Renal cortical epithelial cell (primary cell): ENCODE measurements at regions not wholly inside any gene's neighbourhood (a gene's known extent, or its start where the extent isn't known, plus 50 kb on each side); places are given as distances from the start of the nearest gene placed in this dataset.
A peak's percentile ranks its signal among the peaks of the same experiment; 100 is the strongest.

Experiments
- DNase-seq: peaks from one replicate; pipeline ENCODE4 v3.0.0-alpha.2; 2011; ENCODE audit warnings: low read depth

DNA sequence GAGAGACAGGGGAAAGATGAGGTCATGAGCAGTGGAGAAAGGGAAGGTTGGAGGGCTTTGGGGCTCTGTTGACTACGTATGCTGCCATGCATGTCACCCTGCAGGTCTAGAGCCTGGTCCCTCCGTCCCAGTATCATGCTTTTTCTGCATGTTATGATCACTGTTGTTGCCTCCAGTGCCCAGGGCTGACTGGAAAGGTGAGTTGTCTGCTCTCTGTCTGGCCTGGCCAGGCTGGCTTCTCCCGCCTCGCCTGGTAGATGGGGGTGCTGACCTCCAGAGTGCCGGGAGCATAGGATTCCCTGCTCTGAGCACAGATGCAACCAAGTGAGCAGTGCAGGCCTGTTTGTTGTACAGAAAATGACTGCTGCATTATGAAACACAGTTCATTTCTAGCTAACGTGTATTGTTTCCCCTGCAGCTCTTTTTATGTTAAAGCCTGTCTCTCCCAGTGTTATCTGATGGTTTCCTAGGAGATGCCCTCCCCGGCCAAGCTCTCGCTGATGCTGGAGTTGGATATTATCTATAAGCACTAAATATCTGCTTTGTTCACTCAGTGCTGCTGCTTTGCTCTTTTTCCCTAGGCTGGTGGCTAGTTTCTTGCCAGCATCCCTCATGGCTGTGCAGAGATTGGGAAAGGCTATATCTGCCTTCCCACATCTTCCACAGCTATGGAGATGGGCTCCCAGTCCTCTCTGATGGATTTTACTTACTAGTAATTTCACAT, 158.2 kb downstream of the TDRD15 start:
- no peak for DNase-seq

DNA sequence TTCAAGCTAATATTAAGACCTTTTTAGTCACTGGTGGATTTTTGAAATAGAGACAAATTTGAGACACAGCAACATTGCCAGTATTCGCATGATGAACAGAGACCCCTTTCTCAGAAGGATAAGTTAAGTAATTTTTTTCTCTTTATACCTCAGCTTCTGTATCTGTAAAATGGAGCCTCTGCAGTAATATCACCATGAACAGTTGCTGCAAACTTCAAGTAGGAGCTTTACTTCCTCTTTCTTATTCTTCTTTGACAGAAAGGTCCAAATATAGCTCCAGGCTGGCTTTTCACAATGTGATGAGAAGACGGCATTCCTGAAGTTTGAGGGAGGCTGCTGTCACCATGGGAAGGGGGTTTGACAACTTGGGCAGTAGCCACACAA, 158.7 kb downstream of the TDRD15 start:
- DNase-seq = no peak

- DNase-seq = no peak
Measured at GRCh38 chr2:21288299-21288698, 164.5 kb downstream of the TDRD15 start.

- DNase-seq = no peak
Measured at GRCh38 chr2:21288739-21289520, 165.2 kb downstream of the TDRD15 start.

DNA sequence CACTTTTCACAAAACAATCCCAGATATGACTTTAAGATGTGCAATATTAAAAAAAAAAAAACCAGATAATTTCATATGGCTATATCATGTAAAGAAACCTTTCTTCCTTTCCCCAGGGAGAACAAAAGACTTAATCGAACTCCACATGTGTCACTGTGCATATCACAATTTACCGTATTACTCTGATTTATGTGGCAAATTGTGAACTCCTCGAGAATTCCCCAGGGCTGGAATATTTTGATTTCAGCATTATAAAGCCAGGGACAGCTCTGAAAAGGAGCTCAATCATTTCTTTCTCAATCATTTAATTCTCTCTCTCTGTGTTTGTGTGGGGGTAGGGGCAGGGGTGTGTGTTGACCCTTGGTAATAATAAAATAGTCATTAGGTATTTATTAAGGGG, 165.8 kb downstream of the TDRD15 start:
- DNase-seq = no peak

- DNase-seq = no peak
Measured at GRCh38 chr2:21289989-21290388, 166.2 kb downstream of the TDRD15 start.

DNA sequence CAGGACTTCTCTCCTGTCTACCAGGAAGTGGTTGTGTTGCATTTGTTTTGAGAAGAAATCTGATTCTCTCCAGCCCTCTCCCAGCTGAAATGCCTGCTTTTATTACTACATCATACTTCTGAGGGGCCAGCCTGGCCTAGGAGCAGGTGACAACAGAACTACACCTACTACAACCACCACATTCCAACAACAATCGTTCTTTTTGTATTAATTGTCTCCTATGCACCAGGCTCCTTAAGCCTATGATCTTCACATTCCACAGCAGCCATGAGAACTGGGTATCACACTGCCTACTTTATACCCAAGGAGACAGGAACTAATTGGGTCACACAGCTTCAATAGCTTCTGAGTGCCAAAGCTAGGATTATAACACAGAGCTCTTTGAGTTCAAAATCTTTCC, 167.7 kb downstream of the TDRD15 start:
- DNase-seq = no peak

GRCh38 chr2:21294446-21294845, 170.7 kb downstream of the TDRD15 start:
- DNase-seq = no peak

GRCh38 chr2:21299411-21299810, 175.6 kb downstream of the TDRD15 start:
- DNase-seq = no peak

DNA sequence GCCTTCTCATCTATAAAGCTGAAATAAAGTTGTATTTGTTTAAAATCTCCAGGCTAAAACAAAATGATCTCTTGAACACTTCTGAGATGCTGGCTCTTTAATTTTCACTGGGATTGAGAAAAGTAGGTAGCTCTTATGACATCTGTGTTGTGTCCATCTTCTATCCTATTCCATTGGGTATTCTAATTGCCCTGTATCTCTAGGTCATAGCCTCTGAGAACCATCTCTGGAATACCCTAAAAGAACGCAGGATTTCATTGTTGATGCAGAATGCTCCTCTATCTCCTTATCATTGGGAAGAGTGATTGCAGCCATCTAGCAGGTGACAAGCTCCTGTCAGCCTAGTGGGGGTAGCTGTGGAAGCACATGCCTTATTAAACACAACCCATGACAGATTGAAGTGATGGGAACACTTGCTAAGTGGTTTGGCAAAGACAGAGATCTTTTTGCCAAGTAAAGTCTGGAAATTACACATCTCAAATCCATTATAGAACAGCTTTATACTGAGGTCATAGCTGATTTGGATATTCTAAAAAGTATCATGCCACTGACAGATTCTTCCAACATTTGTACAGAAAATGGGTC, 178.2 kb downstream of the TDRD15 start:
- DNase-seq = no peak

DNA sequence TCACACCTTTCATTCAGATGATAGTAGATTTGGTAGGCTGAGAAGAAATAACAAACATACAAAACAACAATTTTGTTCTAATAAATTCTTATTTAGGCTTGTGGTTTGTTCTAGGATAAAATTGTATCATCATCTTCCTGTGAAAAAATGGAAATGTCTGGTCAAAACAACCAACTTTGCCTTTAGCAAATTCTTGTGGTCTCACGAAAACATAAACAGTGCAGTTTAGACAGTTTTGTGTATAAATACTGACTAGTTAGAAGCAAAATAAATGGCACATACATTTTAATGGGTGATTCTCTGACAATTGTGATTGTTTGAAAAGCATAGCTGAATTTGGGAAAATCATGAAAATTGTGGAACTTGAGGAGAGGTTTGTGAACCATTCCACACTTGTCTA, 180.1 kb downstream of the TDRD15 start:
- no peak for DNase-seq

GRCh38 chr2:21305581-21305980, 181.8 kb downstream of the TDRD15 start:
- no peak for DNase-seq

DNA sequence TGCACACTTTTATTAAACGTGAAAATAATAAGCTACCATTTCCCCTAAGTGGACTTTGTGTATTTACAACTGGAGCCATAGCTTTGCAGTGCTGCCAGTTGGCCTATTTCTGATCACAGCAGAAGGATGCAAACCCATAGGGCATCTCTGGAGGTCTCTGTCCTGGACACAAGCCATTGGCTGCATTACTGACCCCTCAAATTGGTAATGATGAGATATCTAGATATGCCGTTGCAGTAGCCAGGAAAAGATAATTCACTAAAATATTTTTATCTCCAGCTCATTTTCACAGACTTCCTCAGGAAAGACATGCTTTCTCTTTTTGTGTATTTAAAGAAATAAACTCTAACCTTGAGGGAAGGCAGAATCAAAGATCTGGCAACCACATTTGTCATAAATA, 182.5 kb downstream of the TDRD15 start:
- DNase-seq = no peak

- DNase-seq = no peak
Measured at GRCh38 chr2:21307037-21307436, 183.3 kb downstream of the TDRD15 start.

- no peak for DNase-seq
Measured at GRCh38 chr2:21310493-21310892, 186.7 kb downstream of the TDRD15 start.

GRCh38 chr2:21314322-21314835, 190.6 kb downstream of the TDRD15 start:
- no peak for DNase-seq

- peak; percentile 39 for DNase-seq
Measured at GRCh38 chr2:21317131-21317530, 193.4 kb downstream of the TDRD15 start.

DNA sequence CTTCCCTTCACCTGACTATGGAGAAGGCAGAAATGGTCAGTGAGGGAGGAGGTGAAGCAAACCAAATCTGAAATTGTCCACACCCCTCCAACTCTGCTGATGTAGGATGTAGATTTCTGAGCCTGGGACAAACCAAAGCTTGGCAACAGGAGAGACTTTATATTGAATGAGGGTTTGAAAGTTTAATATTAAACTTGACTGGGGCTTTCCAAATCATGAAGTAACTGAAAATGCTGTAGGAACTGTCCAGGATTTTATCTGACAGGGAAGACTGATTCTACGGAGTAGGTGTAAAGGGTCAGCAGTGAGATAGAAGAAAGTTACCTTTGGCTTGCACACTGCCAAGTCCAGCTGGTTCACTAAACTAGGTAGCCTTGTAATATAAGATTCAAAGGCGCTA, 194.5 kb downstream of the TDRD15 start:
- peak; percentile 17 for DNase-seq

- no peak for DNase-seq
Measured at GRCh38 chr2:21326152-21326551, 202.4 kb downstream of the TDRD15 start.

GRCh38 chr2:21328177-21328576, 204.4 kb downstream of the TDRD15 start:
- DNase-seq = no peak

GRCh38 chr2:21330786-21331391, 207.1 kb downstream of the TDRD15 start:
- DNase-seq = peak; percentile 39

GRCh38 chr2:21331625-21332370, 208.0 kb downstream of the TDRD15 start:
- no peak for DNase-seq
